GM06990 (cell line): ENCODE measurements at regions not wholly inside any gene's neighbourhood (a gene's known extent, or its start where the extent isn't known, plus 50 kb on each side); places are given as distances from the start of the nearest gene placed in this dataset.

Source experiments
- DNase-seq: peaks from one replicate; pipeline ENCODE4 v3.0.0-alpha.2; 2011; ENCODE audit not compliant: insufficient read length; ENCODE audit errors: extremely low read depth
- H3K27me3 ChIP-seq: replicated peaks from 2 replicates; pipeline ENCODE4 v1.6.0; 2011; ENCODE audit warnings: low read length; ENCODE audit not compliant: control insufficient read depth, insufficient read depth
- H3K36me3 ChIP-seq: 2 replicates; pipeline ENCODE4 v1.5.1; 2011; ENCODE audit warnings: low read length; ENCODE audit not compliant: control insufficient read depth, insufficient read depth
- H3K4me3 ChIP-seq: replicated peaks from 2 replicates; pipeline ENCODE4 v1.5.1; 2011; ENCODE audit warnings: low read depth, mild to moderate bottlenecking, control low read depth, low read length
- TF ChIP-seq, protein P1 (sequence below): IDR thresholded peaks from 2 replicates; pipeline ENCODE4 v1.5.1; 2011; ENCODE audit warnings: low read length, control low read depth, mild to moderate bottlenecking, inconsistent platforms; ENCODE audit not compliant: insufficient read depth, poor library complexity, severe bottlenecking

DNA sequence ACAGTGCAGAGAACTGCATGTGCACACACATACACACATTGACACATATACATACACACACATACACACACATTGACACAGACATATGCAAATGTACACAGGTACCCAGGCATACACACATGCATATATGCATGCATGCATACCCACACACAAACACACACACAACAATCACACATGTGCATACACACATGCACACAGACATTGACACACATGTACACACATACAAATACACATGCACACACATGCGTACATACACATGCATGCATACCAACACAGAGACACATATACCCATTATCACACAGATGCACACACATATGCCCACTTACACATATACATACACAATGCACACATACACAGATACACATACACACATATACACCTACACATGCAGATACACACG lies 299.6 kb upstream of the ADCY2 start:
- no peak for DNase-seq
- H3K36me3 ChIP-seq, result no peaks in the 10 kb centered on the region
- TF ChIP-seq, protein P1, sequence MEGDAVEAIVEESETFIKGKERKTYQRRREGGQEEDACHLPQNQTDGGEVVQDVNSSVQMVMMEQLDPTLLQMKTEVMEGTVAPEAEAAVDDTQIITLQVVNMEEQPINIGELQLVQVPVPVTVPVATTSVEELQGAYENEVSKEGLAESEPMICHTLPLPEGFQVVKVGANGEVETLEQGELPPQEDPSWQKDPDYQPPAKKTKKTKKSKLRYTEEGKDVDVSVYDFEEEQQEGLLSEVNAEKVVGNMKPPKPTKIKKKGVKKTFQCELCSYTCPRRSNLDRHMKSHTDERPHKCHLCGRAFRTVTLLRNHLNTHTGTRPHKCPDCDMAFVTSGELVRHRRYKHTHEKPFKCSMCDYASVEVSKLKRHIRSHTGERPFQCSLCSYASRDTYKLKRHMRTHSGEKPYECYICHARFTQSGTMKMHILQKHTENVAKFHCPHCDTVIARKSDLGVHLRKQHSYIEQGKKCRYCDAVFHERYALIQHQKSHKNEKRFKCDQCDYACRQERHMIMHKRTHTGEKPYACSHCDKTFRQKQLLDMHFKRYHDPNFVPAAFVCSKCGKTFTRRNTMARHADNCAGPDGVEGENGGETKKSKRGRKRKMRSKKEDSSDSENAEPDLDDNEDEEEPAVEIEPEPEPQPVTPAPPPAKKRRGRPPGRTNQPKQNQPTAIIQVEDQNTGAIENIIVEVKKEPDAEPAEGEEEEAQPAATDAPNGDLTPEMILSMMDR, result no peak
- H3K27me3 ChIP-seq, result no peaks in the 10 kb centered on the region
- no peak overlapping the region for H3K4me3 ChIP-seq

DNA sequence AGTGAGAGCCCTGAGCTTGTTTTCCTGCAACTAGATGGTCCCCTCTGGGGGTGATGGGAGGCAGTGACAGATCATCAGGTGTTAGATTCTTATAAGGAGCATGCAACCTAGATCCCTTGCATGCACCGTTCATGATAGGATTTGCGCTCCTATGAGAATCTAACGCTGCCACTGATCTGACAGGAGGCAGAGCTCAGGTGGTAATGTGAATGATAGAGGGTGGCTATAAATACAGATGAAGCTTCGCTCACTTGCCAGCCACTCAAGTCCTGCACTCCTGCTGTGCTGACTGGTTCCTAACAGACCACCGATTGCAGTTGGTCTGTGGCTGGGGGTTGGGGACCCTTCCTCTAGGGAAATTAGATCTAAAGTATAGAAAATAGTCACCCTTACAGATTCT lies 290.6 kb upstream of the ADCY2 start:
- Histone ChIP-seq H3K27me3 (no peaks in the 10 kb centered on the region), H3K36me3 (no peaks in the 10 kb centered on the region), H3K4me3 (no peak overlapping the region)
- DNase-seq, result no peak
- TF ChIP-seq, protein P1, result no peak

DNA sequence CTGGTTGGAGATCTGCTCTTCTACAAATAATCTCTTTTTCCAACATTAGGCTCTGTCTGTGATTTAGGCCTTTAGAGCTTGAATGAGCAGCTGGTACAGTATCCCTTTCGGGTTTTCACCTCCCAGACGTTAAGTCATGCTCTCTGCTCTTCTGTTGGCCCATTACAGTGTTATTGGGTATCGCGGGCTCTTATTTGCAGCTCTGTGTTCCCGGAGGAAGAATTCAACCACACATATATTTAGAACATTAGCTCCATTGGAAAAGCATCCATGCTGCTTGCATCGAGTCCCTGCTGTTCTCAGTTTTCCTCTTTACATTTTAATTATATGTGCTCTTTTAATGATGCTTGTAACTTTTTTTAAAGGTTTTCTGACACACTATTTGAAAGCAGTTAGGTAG lies 278.0 kb upstream of the ADCY2 start:
- TF ChIP-seq, protein P1, result no peak
- DNase-seq, result no peak
- H3K27me3 ChIP-seq, result no peaks in the 10 kb centered on the region
- no peak overlapping the region for H3K4me3 ChIP-seq
- no peaks in the 10 kb centered on the region for H3K36me3 ChIP-seq

DNA sequence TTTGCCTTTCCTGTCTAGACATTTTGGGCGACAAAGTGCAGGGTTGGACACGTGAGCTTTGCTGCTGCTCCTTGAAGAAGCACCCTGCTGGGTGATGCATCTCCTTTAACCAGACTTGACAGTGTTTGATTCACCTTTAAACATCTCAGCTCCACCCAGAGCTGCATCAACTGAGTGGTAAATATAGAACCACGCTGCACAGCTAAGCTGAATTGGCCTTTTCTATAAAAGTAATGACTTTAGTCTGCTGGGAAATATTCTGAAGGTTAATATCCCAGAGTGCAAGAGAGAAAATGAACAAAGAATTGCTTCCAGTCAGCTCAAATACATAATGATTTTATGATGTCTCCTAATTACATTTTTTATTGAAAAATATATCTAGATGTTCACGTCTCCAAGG lies 264.3 kb upstream of the ADCY2 start:
- H3K36me3 ChIP-seq, result no peaks in the 10 kb centered on the region
- H3K4me3 ChIP-seq, result no peak overlapping the region
- no peak for DNase-seq
- TF ChIP-seq, protein P1, result no peak
- no peaks in the 10 kb centered on the region for H3K27me3 ChIP-seq

DNA sequence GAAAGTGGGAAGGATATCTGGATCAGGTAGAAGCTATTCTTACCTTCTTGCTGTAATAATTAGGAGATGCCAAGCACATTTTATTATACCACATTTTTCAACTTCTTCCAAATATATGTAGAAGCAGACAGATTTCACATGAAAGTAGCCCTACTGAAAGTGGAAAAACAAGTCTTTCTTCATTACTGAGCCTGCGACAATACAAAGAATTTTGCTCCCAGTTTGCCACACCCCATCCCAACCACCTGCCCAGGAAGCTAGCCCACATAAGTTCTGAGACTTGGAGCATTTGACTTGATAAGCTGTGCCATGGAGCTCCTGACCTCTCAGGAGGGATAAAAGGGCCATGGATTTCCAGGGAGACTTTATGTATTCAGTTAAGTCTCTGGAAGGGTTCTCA lies 249.1 kb upstream of the ADCY2 start:
- Histone ChIP-seq H3K4me3 (no peak overlapping the region), H3K36me3 (no peaks in the 10 kb centered on the region), H3K27me3 (no peaks in the 10 kb centered on the region; the same call in 1 of the 2 replicates)
- DNase-seq, result no peak
- TF ChIP-seq, protein P1, result no peak

DNA sequence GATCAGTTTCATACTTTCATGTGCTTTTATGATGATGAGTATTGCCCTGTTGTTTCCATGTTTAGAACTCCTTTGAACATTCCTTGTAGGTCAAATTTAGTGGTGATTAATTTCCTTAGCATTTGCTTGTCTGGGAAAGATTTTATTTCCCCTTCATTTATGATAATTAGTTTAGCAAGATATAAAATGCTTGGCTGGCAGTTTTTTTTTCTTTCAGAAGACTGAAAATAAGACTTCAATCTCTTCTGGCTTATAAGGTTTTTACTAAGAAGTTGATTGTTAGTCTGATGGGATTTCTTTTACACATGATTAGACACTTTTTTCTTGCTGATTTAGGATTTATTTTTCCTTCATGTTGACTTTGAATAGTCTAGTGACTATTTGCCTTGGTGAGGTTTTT lies 238.9 kb upstream of the ADCY2 start:
- no peaks in the 10 kb centered on the region for H3K27me3 ChIP-seq
- H3K36me3 ChIP-seq, result no peaks in the 10 kb centered on the region
- TF ChIP-seq, protein P1, result no peak
- no peak overlapping the region for H3K4me3 ChIP-seq
- no peak for DNase-seq
